DMS 273 treated with DMSO at 0.1 percent for 48 hours (cell line): ENCODE measurements at regions not wholly inside any gene's neighbourhood (a gene's known extent, or its start where the extent isn't known, plus 50 kb on each side); places are given as distances from the start of the nearest gene placed in this dataset.
"Not testable (repeated sequence)": the region's sequence is repeated elsewhere in the genome, so short reads cannot be mapped to it uniquely, and the experiment has no call there.

Source experiments
- DNase-seq: peaks from one replicate; lab custom pipeline; 2025; lab: John Stamatoyannopoulos, UW

DNA sequence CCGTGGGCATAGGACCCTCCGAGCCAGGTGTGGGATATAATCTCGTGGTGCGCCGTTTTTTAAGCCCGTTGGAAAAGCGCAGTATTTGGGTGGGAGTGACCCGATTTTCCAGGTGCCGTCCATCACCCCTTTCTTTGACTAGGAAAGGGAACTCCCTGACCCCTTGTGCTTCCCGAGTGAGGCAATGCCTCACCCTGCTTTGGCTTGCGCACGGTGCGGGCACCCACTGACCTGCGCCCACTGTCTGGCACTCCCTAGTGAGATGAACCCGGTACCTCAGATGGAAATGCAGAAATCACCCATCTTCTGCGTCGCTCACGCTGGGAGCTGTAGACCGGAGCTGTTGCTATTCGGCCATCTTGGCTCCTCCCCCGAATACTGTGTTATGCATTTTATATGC is 575.0 kb downstream of the PDHA2 start:
- not testable (repeated sequence) for DNase-seq

DNA sequence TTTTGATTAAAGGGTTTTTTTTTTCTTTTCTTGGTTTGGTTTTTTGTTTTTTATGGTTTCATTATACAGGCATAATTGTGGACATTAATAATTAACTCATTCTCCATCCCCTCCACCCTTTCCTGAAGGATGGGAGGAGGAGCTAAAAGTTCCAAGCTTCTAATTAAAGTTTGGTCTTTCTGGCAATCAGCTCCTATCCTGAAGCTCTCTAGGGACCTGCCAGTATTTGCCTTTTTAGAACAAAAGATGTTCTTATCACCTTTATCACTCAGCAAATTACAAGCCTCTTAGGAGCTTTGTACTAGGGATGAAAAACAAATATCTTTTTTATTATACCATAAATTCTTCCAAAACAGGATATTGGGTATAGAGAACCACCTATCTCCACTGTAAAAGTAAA is 589.8 kb downstream of the PDHA2 start:
- no peak for DNase-seq

DNA sequence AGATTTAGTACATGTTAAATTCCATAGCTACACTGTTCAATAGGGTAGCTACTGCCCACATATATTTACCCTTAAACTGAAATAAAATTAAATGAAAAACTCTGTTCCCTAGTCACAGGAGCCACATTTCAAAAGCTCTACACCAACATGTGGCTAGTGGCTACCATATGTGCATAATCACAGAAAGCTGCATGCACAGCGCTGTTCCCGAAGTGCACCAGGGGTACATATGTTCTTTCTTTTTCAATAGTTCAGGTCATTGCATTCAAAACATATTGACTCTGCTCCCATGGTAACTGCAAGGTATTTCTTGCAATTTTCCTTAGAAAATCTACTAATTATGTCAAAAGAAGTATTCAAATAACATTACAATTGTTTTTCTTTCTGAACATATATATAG is 591.2 kb downstream of the PDHA2 start:
- no peak for DNase-seq

DNA sequence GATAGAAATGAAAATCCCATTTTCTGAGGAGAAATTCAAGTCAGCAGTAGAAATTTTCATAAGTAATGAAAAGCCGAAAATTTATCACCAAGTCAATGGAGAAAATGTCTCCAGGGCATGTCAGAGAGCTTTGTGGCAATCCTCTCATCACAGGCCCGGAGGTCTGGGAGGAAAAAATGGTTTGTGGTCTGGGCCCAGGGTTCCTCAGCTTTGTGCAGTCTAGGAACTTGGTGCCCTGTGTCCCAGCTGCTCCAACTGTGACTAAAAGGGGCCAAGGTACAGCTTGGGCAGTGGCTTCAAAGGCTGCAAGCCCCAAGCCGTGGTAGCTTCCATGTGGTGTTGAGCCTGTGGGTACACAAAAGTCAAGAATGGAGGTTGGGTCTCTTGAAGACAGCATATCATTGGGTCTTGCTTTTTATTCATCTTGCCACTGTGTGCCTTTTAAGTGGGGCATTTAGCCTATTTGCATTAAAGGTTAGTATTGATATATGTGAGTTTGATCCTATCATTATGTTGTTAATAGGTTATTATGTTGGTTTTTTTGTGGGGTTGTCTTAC is 608.5 kb downstream of the PDHA2 start:
- no peak for DNase-seq

DNA sequence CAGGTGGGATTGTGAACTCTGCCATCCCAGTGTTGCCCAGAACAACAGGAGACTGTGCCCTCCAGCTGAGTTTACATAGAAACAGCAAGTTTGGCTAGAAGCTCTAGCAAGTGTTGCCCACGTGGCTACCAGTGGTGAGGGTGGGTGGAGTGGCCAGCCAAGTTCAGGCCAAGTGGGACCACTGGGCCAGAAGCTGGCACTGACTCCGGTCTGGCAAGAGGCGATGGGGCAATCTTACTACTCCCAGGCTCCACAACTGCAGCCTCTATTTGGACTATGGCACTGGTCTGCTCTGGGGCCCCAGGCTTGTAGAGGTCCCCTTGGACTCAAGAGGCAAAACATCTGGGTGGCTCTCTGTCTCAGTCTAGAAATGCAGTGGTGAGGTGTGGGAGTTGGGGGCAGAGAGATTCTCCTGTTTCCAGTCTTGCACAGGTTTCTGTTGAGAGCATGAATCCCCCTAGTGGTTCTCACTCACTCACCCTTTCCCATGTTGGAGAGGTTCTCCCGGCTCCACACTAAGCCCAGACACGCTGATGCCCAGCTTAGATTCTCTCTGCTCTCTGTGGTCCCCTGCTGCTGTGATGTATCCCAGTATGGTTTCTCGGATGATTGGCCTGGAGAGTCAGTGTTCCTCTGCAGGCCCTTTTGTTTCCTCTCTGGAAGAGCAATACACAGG is 615.3 kb downstream of the PDHA2 start:
- DNase-seq = no peak

DNA sequence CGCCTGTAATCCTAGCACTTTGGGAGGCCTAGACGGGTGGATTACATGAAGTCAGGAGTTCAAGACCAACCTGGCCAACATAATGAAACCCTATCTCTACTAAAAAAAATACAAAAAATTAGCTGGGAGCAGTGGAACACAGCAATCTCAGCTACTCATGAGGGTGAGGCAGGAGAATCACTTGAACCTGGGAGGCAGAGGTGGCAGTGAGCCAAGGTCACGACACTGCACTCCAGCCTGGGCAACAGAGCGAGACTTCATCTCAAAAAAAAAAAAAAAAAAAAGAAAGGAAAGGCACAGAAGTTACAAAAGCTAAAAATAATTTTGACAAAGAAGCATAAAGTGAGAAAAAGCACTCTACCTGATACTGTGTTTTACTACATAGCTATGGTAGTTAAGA is 618.1 kb downstream of the PDHA2 start:
- not testable (repeated sequence) for DNase-seq

DNA sequence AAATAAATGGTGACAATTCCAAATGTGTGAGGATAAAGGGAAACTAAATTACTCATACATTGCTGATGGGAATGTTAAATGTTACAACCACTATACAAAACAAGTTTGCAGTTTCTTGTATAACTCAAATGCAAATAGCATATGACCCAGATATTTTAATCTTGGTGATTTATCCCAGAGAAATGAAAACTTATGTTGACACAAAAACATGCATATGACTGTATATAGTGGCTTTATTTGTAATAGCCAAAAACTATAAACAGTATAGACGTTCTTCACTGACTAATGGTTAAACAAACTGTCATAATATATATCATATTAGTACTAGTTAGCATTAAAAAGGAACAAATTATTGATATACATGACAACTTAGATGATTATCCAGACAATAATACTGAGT is 619.2 kb downstream of the PDHA2 start:
- DNase-seq = no peak

DNA sequence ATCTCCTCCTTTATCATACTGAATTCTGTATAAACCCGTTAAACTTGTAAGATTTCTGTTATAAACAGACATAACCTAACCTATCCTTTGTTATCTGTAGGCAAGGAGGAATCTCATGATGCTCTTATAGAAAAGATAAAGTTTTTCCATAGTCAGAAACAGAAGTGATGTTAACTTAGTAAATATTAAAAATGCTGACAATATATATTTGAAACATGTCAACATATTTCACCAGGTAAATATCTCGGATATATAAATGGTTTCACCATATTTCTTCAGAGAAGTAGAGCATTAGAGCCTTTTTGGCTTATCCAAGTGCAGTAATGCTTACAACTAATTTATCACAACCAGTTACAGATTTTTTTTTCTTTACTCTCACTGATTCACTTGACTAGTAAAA is 625.9 kb downstream of the PDHA2 start:
- DNase-seq = no peak

DNA sequence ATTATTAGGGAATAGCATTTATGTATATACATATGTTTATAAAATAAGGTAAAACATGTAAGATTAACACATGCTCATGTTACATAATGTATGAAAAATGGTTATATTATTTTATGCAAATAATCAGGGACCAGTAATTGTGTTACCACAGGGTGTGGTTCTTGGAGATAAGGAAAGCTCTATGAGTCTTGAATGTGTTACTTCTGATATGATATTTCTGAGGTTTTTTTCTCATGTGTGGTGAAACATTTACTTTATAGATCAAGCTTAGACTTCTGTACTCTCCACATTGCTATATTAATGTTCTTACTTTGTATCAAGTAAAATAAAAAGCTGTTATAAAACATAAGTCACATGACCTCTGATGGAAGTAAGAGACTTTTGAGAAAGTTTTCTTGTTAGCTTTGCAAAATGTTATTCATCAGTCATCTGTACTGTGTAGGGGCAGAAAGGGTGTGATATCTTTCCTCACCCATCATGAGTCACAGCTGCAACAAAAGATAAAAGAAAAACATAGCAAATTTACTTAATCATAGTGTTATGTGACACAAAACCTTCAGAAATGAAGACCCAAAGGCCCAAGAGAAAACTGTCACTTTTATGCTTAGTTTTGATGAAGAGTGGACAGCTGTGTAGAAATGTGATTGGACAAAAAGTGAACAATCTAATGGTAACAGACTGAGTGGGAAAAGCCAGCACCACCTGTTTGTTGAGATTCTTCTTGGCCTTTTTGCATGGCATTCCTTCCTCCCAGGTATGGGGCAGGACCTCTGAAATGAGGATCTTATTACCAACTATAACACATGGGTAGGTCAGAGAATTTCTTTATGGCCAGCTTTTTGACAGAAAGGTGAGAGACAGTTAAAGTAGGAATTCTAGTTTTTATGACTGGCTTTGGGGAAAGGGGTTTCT is 632.3 kb downstream of the PDHA2 start:
- no peak for DNase-seq

DNA sequence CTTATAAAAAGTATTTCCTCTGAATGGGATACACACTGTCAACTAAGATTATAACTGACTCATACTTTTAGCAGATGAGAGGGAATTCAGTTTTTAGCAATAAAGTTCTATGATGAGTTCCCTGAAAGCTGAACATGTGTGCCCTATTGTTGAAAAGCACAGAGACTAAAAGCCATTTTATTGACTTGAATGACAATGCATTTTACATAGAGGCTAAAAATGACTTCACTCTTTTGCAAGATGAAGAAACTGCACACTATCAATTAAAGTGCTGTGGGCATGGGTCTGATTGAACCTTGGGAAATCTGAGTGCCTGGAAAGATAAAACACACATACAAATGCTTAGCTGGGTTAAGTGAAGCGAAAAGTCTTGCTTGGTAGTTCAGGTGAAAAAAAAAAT is 633.4 kb downstream of the PDHA2 start:
- DNase-seq = no peak

DNA sequence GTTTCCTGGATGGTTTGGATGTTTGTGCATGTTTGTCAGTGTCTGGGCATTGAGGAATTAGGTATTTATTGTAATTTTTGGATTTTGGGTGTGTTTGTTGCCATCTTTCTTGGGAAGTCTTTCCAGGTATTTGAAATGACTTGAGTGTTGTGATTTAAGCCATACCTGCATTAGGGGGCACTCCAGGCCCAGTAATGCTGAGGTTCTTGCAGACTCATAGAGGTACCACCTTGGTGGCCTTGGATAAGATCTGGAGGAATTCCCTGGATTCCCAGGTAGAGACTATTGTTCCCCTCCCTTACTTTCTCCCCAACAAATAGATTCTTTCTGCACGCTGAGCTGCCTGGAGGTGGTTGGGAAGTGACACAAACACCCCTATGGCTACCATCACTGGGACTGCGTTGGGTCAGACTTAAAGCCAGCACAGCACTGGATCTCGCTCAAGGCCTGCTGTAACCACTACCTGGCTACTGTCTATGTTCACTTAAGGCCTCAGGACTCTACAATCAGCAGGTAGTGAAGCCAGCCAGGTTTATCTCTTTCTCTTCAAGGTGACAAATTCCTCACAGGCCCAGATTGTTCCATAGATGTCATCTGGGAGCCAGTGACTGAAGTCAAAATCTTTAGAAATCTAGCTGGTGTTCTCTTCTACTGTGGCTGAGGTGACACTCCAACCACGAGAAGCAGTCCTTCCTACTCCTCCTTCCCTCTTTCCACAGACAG is 643.6 kb downstream of the PDHA2 start:
- no peak for DNase-seq

DNA sequence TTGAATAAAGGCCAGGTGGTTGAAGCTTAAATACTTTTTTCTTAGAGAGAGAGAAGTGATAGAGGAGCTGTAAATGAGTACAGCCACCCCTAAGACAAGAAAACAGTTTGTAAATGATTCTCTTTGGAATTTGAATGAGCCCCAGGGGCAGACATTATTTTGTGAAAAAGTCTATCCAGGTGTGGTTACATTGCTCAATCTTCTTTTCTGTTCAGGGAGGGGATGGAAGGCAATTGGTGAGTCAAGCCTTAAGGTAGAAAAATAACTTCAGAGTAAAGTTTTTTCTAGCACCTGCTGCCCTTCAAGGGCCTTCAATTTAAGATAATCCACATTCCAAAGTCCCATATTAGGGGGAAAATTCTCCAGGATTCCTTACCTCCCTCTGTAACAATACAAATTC is 646.7 kb downstream of the PDHA2 start:
- no peak for DNase-seq

DNA sequence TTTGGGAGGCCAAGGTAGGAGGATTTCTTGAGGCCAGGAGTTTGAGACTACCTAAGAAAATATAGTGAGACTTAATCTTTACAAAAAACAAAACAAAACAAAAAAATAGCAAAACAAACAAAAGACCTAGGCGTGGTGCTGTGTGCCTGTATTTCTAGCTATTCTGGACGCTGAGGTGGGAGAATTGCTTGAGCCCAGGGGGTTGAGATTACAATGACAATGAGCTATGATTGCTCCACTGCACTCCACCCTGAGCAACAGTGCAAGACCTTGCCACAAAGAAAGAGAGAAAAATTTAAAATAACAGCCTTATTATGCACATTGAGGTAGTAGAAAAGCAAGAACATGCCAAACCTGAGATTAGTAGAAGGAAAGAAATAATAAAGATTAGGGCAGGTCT is 657.7 kb downstream of the PDHA2 start:
- DNase-seq = no peak

DNA sequence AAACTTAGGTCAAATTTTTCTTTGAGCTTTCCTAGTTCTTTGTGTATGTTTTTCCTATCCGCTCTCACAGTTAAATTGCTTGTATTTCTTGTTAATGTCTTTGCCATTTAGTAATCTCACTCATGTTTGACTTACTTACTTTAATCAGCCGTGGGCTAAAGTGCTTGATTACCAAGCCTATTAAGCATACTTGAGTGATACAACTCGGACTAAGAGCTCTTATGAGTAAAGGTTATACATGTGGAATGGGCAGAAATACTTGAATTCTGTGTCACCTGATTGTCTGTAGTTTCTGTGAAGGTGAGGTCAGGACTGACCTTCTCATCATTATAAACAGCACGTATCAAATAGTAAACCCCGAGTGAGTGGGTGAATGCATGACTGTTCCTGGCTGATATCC is 664.5 kb downstream of the PDHA2 start:
- no peak for DNase-seq

DNA sequence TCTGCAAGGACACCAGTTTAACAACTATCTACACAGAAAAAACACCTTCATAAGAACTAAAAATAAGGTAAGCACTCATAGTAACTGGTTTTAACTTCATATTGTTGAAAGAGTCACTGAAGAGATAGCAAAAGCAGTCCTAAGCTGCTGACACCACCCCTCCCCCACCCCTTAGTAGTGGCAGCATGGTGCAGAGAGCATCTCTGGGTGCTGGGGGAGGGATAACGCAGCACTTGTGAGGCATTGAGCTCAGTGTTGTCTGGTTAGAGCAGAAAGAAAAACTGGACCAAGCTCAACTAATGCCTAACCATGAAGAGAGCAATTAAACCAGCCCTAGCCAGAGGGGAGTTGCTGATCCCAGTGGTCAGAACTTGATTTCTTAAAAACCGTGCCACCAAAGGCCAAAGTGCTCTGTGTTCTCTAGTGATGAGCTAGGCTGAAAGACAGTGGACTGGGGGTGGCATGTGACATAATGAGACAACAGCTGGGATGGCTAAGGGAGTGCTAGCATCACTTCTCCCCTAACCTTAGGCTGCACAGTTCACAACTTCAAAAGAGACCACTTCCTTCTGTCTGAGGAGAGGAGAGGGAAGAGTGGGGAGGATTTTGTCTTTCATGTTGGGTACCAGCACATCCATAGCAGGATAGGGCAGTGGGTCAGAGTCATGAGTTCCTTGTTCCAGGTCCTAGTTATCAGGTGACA is 669.3 kb downstream of the PDHA2 start:
- DNase-seq = no peak

DNA sequence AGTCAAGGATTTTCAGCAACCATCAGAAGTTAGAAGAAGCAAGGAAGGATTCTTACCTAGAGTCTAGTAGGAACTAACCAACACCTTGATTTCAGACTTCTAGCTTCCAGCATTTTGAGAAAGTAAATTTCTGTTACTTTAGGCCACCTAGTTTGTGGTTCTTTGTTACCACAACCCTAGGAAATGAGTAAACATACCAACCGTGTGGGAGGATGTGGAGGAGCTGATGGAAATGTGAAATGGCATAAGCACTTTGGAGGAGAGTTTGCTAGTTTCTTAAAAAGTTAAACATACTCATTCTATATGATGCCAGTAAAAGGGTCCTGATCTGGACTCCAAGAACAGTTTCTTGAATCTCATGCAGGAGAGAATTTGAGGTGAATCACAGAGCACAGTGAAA is 679.4 kb downstream of the PDHA2 start:
- no peak for DNase-seq

DNA sequence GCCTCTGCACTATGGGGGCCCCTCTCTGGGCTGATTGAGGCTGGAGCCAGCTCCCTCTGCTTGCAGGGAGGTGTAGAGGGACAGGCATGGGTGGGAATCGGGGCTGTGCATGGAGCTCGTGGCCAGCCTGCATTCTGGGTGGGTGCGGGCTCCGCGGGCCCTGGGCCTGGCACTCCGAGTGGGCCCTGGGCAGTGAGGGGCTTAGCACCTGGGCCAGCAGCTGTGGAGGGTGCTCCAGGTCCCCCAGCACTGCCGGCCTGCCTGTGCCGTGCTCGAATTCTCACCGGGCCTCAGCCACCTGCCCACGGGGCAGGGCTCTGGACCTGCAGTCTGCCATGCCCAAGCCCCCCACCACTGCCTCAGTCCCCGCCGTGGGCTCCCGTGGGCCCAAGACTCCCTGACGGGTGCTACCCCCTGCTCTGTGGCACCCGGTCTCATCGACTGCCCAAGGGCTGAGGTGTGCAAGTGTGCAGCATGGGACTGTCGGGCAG is 681.2 kb downstream of the PDHA2 start:
- DNase-seq = no peak

DNA sequence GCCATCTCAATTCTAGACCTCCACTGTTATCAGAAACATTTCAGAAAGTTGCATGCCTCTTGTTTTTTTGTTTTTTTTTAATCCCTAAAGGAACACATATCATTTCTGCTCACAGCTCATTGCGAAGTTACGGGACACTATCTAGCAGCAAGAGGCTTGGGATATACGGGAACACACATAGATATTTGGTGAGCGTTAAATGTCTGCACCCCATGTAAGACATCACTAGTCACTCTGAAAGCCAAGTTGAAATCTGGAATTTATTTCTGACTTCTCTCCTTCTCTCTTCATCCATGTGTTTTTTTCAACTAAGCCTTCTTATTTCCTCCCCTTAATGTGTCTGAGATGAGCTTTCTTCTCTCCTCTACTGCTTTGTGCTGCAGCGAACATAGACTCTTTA is 683.7 kb downstream of the PDHA2 start:
- DNase-seq = no peak

DNA sequence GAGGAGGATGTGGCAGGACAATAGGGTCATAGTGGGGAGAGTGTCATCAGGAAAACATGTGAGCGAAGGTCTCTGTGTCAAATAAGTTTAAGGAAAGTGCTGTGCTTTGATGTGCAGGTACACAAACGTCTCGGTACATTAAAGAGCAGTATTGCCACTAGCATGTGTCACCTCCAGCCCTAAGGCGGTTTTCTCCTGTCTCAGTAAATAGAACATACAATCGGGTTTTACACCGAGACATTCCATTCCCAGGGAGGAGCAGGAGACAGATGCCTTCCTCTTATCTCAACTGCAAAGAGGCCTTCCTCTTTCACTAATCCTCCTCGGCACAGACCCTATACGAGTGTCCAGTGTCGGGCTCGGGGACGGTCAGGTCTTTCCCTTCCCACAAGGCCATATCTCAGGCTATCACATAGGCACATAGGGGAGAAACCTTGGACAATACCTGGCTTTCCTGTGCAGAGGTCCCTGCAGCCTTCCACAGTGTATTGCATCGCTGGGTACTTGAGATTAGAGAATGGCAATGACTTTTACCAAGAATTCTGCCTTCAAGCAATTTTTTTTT is 684.5 kb downstream of the PDHA2 start:
- DNase-seq = no peak

DNA sequence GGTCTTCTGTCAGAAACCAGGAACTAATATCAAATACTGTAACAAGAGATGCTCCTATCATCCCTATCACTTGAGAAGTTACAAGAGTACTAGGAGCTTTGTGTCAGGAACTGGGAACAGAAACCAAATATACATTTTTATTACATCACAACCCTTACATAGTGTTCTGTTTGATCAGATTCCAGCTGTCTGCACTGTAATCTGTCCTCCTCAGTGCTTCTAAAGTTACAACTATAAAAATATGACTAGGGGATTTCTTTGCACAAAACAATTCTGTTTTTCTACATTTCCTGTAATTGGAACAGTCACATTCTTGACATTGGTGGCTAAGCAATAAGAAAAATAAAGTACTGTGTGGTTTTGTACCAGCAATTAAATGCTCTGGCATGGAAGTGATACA is 686.0 kb downstream of the PDHA2 start:
- DNase-seq = no peak

DNA sequence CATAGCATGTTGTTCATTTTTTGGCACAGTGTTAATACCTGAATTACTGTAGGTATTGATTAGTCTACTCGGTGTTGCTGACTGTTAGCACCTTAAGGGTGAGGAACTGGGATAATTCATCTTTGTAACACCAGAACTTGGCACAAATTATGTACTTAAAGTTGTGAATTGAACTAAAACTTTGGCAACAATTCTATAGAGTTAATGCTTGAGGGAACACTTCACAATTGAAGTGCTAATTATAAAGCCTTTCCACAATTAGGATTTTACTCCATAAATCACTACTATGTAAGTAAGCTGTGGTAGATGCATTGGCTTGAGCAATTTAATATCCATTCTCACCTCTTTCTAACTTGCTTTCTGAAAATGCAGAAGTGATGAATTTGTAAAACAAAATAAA is 686.7 kb downstream of the PDHA2 start:
- DNase-seq = no peak
